GM23338 (cell line): ENCODE measurements at regions not wholly inside any gene's neighbourhood (a gene's known extent, or its start where the extent isn't known, plus 50 kb on each side); places are given as distances from the start of the nearest gene placed in this dataset.

Source experiments
- ATAC-seq: fragments of 200-7000 bp; cut with Tn5 transposase; 3 replicates; pipeline ENCODE4 v1.9.1; 2020
- DNase-seq: peaks from one replicate; pipeline ENCODE4 v3.0.0-alpha.2; 2015; ENCODE audit warnings: low spot score
- H2AFZ ChIP-seq: fragments of 200-600 bp; sonication (generic); 2 replicates; pipeline ENCODE4 v1.8.0; 2016; ENCODE audit warnings: antibody characterized with exemption, mild to moderate bottlenecking, moderate library complexity
- H3F3A ChIP-seq: fragments of 200-600 bp; sonication (generic); replicated peaks from 2 replicates; pipeline ENCODE4 v1.8.0; 2017; ENCODE audit warnings: antibody characterized with exemption, mixed run types, low read depth
- H3K27ac ChIP-seq: fragments of 200-600 bp; sonication (generic); 2 replicates; pipeline ENCODE4 v1.6.1; 2016; ENCODE audit warnings: low read depth
- H3K27me3 ChIP-seq: fragments of 200-600 bp; sonication (generic); 2 replicates; pipeline ENCODE4 v1.8.0; 2016; ENCODE audit warnings: mild to moderate bottlenecking, mixed run types, moderate library complexity; ENCODE audit not compliant: insufficient read depth
- H3K36me3 ChIP-seq: fragments of 200-600 bp; sonication (generic); 2 replicates; pipeline ENCODE4 v1.8.0; 2016; ENCODE audit warnings: mild to moderate bottlenecking; ENCODE audit not compliant: insufficient read depth
- H3K4me1 ChIP-seq: fragments of 200-600 bp; sonication (generic); 2 replicates; pipeline ENCODE4 v1.8.0; 2016; ENCODE audit warnings: mild to moderate bottlenecking, moderate library complexity; ENCODE audit not compliant: insufficient read depth
- H3K4me2 ChIP-seq: fragments of 200-600 bp; sonication (generic); 2 replicates; pipeline ENCODE4 v1.7.1; 2017; ENCODE audit warnings: mixed run types
- H3K4me3 ChIP-seq: fragments of 200-600 bp; sonication (generic); 2 replicates; pipeline ENCODE4 v1.6.1; 2016; ENCODE audit warnings: mixed run types
- H3K79me2 ChIP-seq: fragments of 200-600 bp; sonication (generic); replicated peaks from 2 replicates; pipeline ENCODE4 v1.8.0; 2017; ENCODE audit warnings: mild to moderate bottlenecking; ENCODE audit not compliant: insufficient read depth
- H3K9me2 ChIP-seq: fragments of 200-600 bp; sonication (generic); 2 replicates; pipeline ENCODE4 v1.8.0; 2017; ENCODE audit not compliant: insufficient read depth
- H4K20me1 ChIP-seq: fragments of 200-600 bp; sonication (generic); replicated peaks from 2 replicates; pipeline ENCODE4 v1.8.0; 2017; ENCODE audit warnings: mild to moderate bottlenecking; ENCODE audit not compliant: insufficient read depth
- H3K27ac Mint-ChIP-seq: 2 replicates; pipeline ENCODE4 v1.8.0; 2020; ENCODE audit warnings: inconsistent platforms, mild to moderate bottlenecking, moderate library complexity, mixed read lengths
- H3K27me3 Mint-ChIP-seq: 3 replicates; pipeline ENCODE4 v1.8.0; 2022; ENCODE audit warnings: low read depth, mild to moderate bottlenecking, moderate library complexity, mixed read lengths, inconsistent platforms; ENCODE audit not compliant: insufficient read depth, poor library complexity
- H3K36me3 Mint-ChIP-seq: 3 replicates; pipeline ENCODE4 v1.8.0; 2021; ENCODE audit warnings: low read depth, mild to moderate bottlenecking, inconsistent platforms, moderate library complexity, mixed read lengths
- H3K4me1 Mint-ChIP-seq: 3 replicates; pipeline ENCODE4 v1.8.0; 2020; ENCODE audit warnings: mild to moderate bottlenecking, inconsistent platforms, mixed read lengths
- H3K4me3 Mint-ChIP-seq: 3 replicates; pipeline ENCODE4 v1.8.0; 2021; ENCODE audit warnings: moderate library complexity, mild to moderate bottlenecking, inconsistent platforms, mixed read lengths
- H3K9me3 Mint-ChIP-seq: 3 replicates; pipeline ENCODE4 v1.8.0; 2020; ENCODE audit warnings: moderate library complexity, mild to moderate bottlenecking, inconsistent platforms, mixed read lengths
- CREB1 ChIP-seq: fragments of 250-450 bp; sonication (Bioruptor Pico); IDR thresholded peaks from 2 replicates; pipeline ENCODE4 v1.5.0; 2020; ENCODE audit warnings: low read depth, mild to moderate bottlenecking, moderate library complexity
- ETS1 ChIP-seq: IDR thresholded peaks from 2 replicates; pipeline ENCODE4 v1.6.1; 2016; ENCODE audit warnings: antibody characterized with exemption
- EZH2 ChIP-seq: fragments of 200-600 bp; sonication (generic); IDR thresholded peaks from one replicate; pipeline ENCODE4 v1.8.0; 2017; ENCODE audit warnings: antibody characterized with exemption, mild to moderate bottlenecking, low read depth; ENCODE audit not compliant: unreplicated experiment
- EZH2phosphoT487 ChIP-seq: fragments of 200-600 bp; sonication (generic); IDR thresholded peaks from one replicate; pipeline ENCODE4 v1.8.1; 2018; ENCODE audit warnings: antibody characterized with exemption; ENCODE audit not compliant: unreplicated experiment
- JUNB ChIP-seq: IDR thresholded peaks from one replicate; pipeline ENCODE4 v1.6.1; 2016; ENCODE audit warnings: antibody characterized with exemption; ENCODE audit not compliant: unreplicated experiment
- NANOG ChIP-seq: IDR thresholded peaks from 2 replicates; pipeline ENCODE4 v1.6.1; 2016; ENCODE audit warnings: antibody characterized with exemption, borderline replicate concordance
- POLR2AphosphoS5 ChIP-seq: IDR thresholded peaks from 2 replicates; pipeline ENCODE4 v1.6.1; 2016; ENCODE audit warnings: antibody characterized with exemption, low read depth
- REST ChIP-seq: IDR thresholded peaks from one replicate; pipeline ENCODE4 v1.6.1; 2018; ENCODE audit warnings: antibody characterized with exemption; ENCODE audit not compliant: unreplicated experiment
- STAT1 ChIP-seq: IDR thresholded peaks from one replicate; pipeline ENCODE4 v1.6.1; 2016; ENCODE audit warnings: antibody characterized with exemption; ENCODE audit not compliant: unreplicated experiment
- ZNF462 ChIP-seq: fragments of 250-450 bp; sonication (Bioruptor Pico); IDR thresholded peaks from 2 replicates; pipeline ENCODE4 v1.5.0; 2020; ENCODE audit warnings: mild to moderate bottlenecking, moderate library complexity

- TF ChIP-seq ETS1 (no peak), JUNB (no peak), EZH2 (no peak), STAT1 (no peak), POLR2AphosphoS5 (no peak), REST (no peak), CREB1 (CRISPR knock-in tag) (no peak), EZH2phosphoT487 (no peak)
Measured at GRCh38 chr21:38570596-38570995, 72.3 kb upstream of the ERG start (continued).

GRCh38 chr21:38574895-38575575, 76.8 kb upstream of the ERG start:
- TF ChIP-seq REST (no peak), EZH2phosphoT487 (no peak), POLR2AphosphoS5 (no peak), EZH2 (no peak), ZNF462 (CRISPR knock-in tag) (no peak), NANOG (no peak), CREB1 (CRISPR knock-in tag) (no peak)
- no peaks in the 10 kb centered on the region for H4K20me1 ChIP-seq
- no peaks in the 10 kb centered on the region for H3K4me1 ChIP-seq
- no peak overlapping the region for H2AFZ ChIP-seq
- H3K27ac Mint-ChIP-seq = no peak overlapping the region
- H3F3A ChIP-seq = no peaks in the 10 kb centered on the region
- ATAC-seq (no peak), DNase-seq (no peak)
- no peak overlapping the region for H3K4me3 ChIP-seq
- H3K4me2 ChIP-seq = no peak overlapping the region
- H3K27me3 Mint-ChIP-seq = peaks cover 4% of the 10 kb centered on the region
- H3K4me3 Mint-ChIP-seq = no peak overlapping the region
- no peaks in the 10 kb centered on the region for H3K79me2 ChIP-seq
- H3K4me1 Mint-ChIP-seq = no peaks in the 10 kb centered on the region; the same call in 2 of the 3 replicates
- no peaks in the 10 kb centered on the region for H3K9me3 Mint-ChIP-seq
- peaks cover 5% of the 10 kb centered on the region; the same call in 1 of the 2 replicates for H3K9me2 ChIP-seq
- H3K27me3 ChIP-seq = no peaks in the 10 kb centered on the region
- H3K27ac ChIP-seq = no peak overlapping the region
- H3K36me3 Mint-ChIP-seq = no peaks in the 10 kb centered on the region
- H3K36me3 ChIP-seq = no peaks in the 10 kb centered on the region
